K562 (cell line): ENCODE measurements at regions not wholly inside any gene's neighbourhood (a gene's known extent, or its start where the extent isn't known, plus 50 kb on each side); places are given as distances from the start of the nearest gene placed in this dataset.

Experiments used
- ATAC-seq: fragments of 200-7000 bp; cut with Tn5 transposase; 3 replicates; pipeline ENCODE4 v1.9.1; 2020; ENCODE audit warnings: moderate library complexity
- BruUV-seq: library from RNA; stranded (reverse); fragments of 400-500 nt; replicated peaks from 2 replicates; lab custom pipeline; 2021; lab: Mats Ljungman, UMichigan
- CTCF ChIA-PET: fragments of 300-600 bp; formaldehyde crosslinking; extraction: SDS; loops from one replicate; lab custom pipeline; 2021; ENCODE audit warnings: low intra/inter-chr PET ratio; lab: Yijun Ruan, JAX
- POLR2A ChIA-PET: fragments of 300-600, 350-650 bp; sonication (Branson Sonifier 250); formaldehyde crosslinking; extraction: SDS; loops from one replicate; lab custom pipeline; 2021; ENCODE audit warnings: antibody characterized with exemption, inconsistent platforms; lab: Yijun Ruan, JAX
- DNase-seq, 4 experiments: peaks; one replicate each; pipeline versions ENCODE4 v3.0.0 to v3.0.0-alpha.2; 2011 to 2018; ENCODE audit warnings: low spot score in 3 of 4, mixed read lengths in 3 of 4; ENCODE audit errors: extremely low read depth in 1 of 4
- FAIRE-seq: peaks from 2 replicates; lab custom pipeline; 2011; peaks lifted over from hg19 to GRCh38; lab: Jason Lieb, UNC
- H2AFZ ChIP-seq: 2 replicates; pipeline ENCODE4 v1.6.0; 2011; ENCODE audit warnings: low read depth, low read length, control low read depth, inconsistent platforms
- H3K27ac ChIP-seq: fragments of 200-600 bp; 3 replicates; pipeline ENCODE4 v1.8.0; 2011; ENCODE audit warnings: low read depth, mild to moderate bottlenecking, control low read depth, inconsistent platforms, low read length, moderate library complexity, mixed read lengths; ENCODE audit errors: extremely low read depth
- H3K27me3 ChIP-seq, 2 experiments: fragments of 300-600 bp in 1 of 2; 2 replicates in 1 of 2; 3 replicates in 1 of 2; pipeline versions ENCODE4 v1.6.0 to v1.8.0; 2011; ENCODE audit warnings: inconsistent platforms in 2 of 2, low read length in 2 of 2, mild to moderate bottlenecking in 1 of 2, mixed read lengths in 1 of 2, moderate library complexity in 1 of 2; ENCODE audit not compliant: control insufficient read depth in 2 of 2, insufficient read depth in 2 of 2
- H3K36me3 ChIP-seq: fragments of 300-600 bp; 3 replicates; pipeline ENCODE4 v1.8.0; 2011; ENCODE audit warnings: mild to moderate bottlenecking, low read length, inconsistent platforms; ENCODE audit not compliant: control insufficient read depth, insufficient read depth
- H3K4me1 ChIP-seq, 2 experiments: fragments of 200-600 bp in 1 of 2; replicated peaks in 1 of 2; 2 replicates in 1 of 2; 3 replicates in 1 of 2; pipeline versions ENCODE4 v1.5.1 to v1.8.0; 2011; ENCODE audit warnings: inconsistent platforms in 2 of 2, low read length in 2 of 2, mild to moderate bottlenecking in 1 of 2, mixed read lengths in 1 of 2, moderate library complexity in 1 of 2; ENCODE audit not compliant: control insufficient read depth in 2 of 2, insufficient read depth in 2 of 2
- H3K4me2 ChIP-seq: 2 replicates; pipeline ENCODE4 v1.6.1; 2011; ENCODE audit warnings: low read length, control low read depth, inconsistent platforms, mixed read lengths; ENCODE audit not compliant: insufficient read depth
- H3K4me3 ChIP-seq: fragments of 200-600 bp; sonication (generic), shearing (Covaris generic); 2 replicates; pipeline ENCODE4 v1.5.1; 2016; ENCODE audit warnings: control low read depth, inconsistent platforms
- H3K79me2 ChIP-seq: fragments of 200-600 bp; 3 replicates; pipeline ENCODE4 v1.8.0; 2011; ENCODE audit warnings: low read length, inconsistent platforms; ENCODE audit not compliant: control insufficient read depth, insufficient read depth
- H3K9ac ChIP-seq, 2 experiments: 2 replicates each; pipeline versions ENCODE4 v1.6.0 to v1.6.1; 2011; ENCODE audit warnings: low read depth in 2 of 2, low read length in 2 of 2, control low read depth in 1 of 2, inconsistent platforms in 1 of 2, mild to moderate bottlenecking in 1 of 2, mixed read lengths in 1 of 2; ENCODE audit not compliant: insufficient read depth in 1 of 2
- H3K9me1 ChIP-seq: one replicate; pipeline ENCODE4 v1.6.0; 2011; ENCODE audit warnings: inconsistent platforms, mild to moderate bottlenecking, low read length, moderate library complexity; ENCODE audit not compliant: control insufficient read depth, insufficient read depth
- H3K9me3 ChIP-seq: replicated peaks from 2 replicates; pipeline ENCODE4 v1.5.1; 2011; ENCODE audit warnings: low read depth, low read length, inconsistent platforms; ENCODE audit not compliant: control insufficient read depth, insufficient read depth
- H4K20me1 ChIP-seq: replicated peaks from 2 replicates; pipeline ENCODE4 v1.6.1; 2011; ENCODE audit warnings: low read length, inconsistent platforms, mixed read lengths; ENCODE audit not compliant: control insufficient read depth, insufficient read depth
- BRD4 ChIP-seq: fragments of 200-600 bp; sonication (generic); IDR thresholded peaks from 2 replicates; pipeline ENCODE4 v1.6.1; 2017; ENCODE audit warnings: inconsistent platforms
- HINFP ChIP-seq: fragments of 450-650 bp; conservative IDR thresholded peaks from 2 replicates; pipeline ENCODE4 v1.6.1; 2016; ENCODE audit warnings: missing genetic modification characterization, low read depth, mild to moderate bottlenecking, control low read depth, missing compliant biosample characterization
- HIVEP1 ChIP-seq: fragments of 250-450 bp; sonication (Bioruptor Pico); IDR thresholded peaks from 2 replicates; pipeline ENCODE4 v1.4.0; 2020; ENCODE audit warnings: mild to moderate bottlenecking
- KDM1A ChIP-seq, 2 experiments: fragments of 450-650 bp; IDR thresholded peaks; 2 replicates each; pipeline ENCODE4 v1.6.1; 2016; ENCODE audit warnings: mild to moderate bottlenecking in 2 of 2
- MCM2 ChIP-seq: fragments of 450-650 bp; IDR thresholded peaks from 2 replicates; pipeline ENCODE4 v1.6.1; 2017; ENCODE audit warnings: low read depth, mild to moderate bottlenecking
- MECOM ChIP-seq: fragments of 250-450 bp; sonication (Bioruptor Pico); IDR thresholded peaks from 2 replicates; pipeline ENCODE4 v1.8.0; 2022; ENCODE audit warnings: inconsistent platforms
- MEIS2 ChIP-seq: fragments of 450-650 bp; IDR thresholded peaks from 2 replicates; pipeline ENCODE4 v1.6.1; 2014; ENCODE audit warnings: mild to moderate bottlenecking; ENCODE audit not compliant: partially characterized antibody
- MXI1 ChIP-seq: IDR thresholded peaks from 2 replicates; pipeline ENCODE4 v1.6.1; 2011; ENCODE audit warnings: low read depth, mild to moderate bottlenecking, improper control_type of control experiment, low read length
- NFATC3 ChIP-seq: fragments of 450-650 bp; IDR thresholded peaks from 2 replicates; pipeline ENCODE4 v1.6.1; 2017; ENCODE audit warnings: mild to moderate bottlenecking
- NRF1 ChIP-seq, 2 experiments: fragments of 450-650 bp; IDR thresholded peaks in 1 of 2; conservative IDR thresholded peaks in 1 of 2; 2 replicates each; pipeline ENCODE4 v1.6.1; 2014; ENCODE audit warnings: mild to moderate bottlenecking in 2 of 2
- POLR2AphosphoS5 ChIP-seq: IDR thresholded peaks from 2 replicates; pipeline ENCODE4 v1.6.1; 2011; ENCODE audit warnings: mild to moderate bottlenecking, low read depth, low read length, moderate library complexity; ENCODE audit not compliant: control insufficient read depth, insufficient read depth
- RBM39 ChIP-seq: fragments of 200-400 bp; formaldehyde crosslinking; optimal IDR thresholded peaks from 2 replicates; pipeline ENCODE3; 2018; ENCODE audit warnings: low read depth, low read length
- SAFB ChIP-seq: fragments of 200-400 bp; formaldehyde crosslinking; IDR thresholded peaks from 2 replicates; pipeline ENCODE4 v1.6.1; 2017; ENCODE audit warnings: low read depth, low read length, borderline replicate concordance
- XRCC3 ChIP-seq: fragments of 450-650 bp; IDR thresholded peaks from 2 replicates; pipeline ENCODE4 v1.6.1; 2017; ENCODE audit warnings: mild to moderate bottlenecking, moderate library complexity
- ZBTB2 ChIP-seq: fragments of 450-650 bp; IDR thresholded peaks from 2 replicates; pipeline ENCODE4 v1.6.1; 2016; ENCODE audit warnings: antibody characterized with exemption
- ZNF174 ChIP-seq: fragments of 250-450 bp; sonication (Bioruptor Pico); IDR thresholded peaks from 2 replicates; pipeline ENCODE4 v1.4.0; 2020; ENCODE audit warnings: mild to moderate bottlenecking
- WGBS: fragments of 100-300 bp; shearing (Covaris generic); methylation state at CpG from one replicate; pipeline ENCODE4 v1.1.6; 2016; ENCODE audit warnings: low coverage, mixed read lengths; ENCODE audit not compliant: insufficient coverage; ENCODE audit errors: missing lambda C conversion rate; 5-methylcytosine and 5-hydroxymethylcytosine counted together
- in situ Hi-C: fragments of 300-500 bp; cut with MboI; formaldehyde crosslinking; loops from 4 replicates; pipeline ENCODE4 v1.15.0; 2018; ENCODE audit warnings: inconsistent platforms, mixed read lengths
- intact Hi-C: fragments of 100-400 bp; cut with micrococcal nuclease; formaldehyde crosslinking; loops from 2 replicates; pipeline ENCODE4 v1.14.2; 2022
- TF ChIP-seq, protein P1 (sequence below), 2 experiments: fragments of 450-650 bp in 1 of 2; sonication (generic) in 1 of 2; formaldehyde crosslinking in 1 of 2; IDR thresholded peaks in 1 of 2; conservative IDR thresholded peaks in 1 of 2; 2 replicates each; pipeline versions ENCODE4 v1.6.1 to v1.8.1; 2016 to 2023; ENCODE audit warnings: mild to moderate bottlenecking in 2 of 2, moderate library complexity in 2 of 2, inconsistent platforms in 1 of 2, missing genetic modification reagents in 1 of 2
- TF ChIP-seq, protein P2 (sequence below): fragments of 450-650 bp; IDR thresholded peaks from 2 replicates; pipeline ENCODE4 v1.6.1; 2016; ENCODE audit warnings: missing biosample characterization, missing genetic modification characterization

- TF ChIP-seq HINFP (tag) (no peak), BRD4 (no peak), RBM39 (no peak), KDM1A (IDR thresholded peaks at IDR 0.05) (no peak), NRF1 (conservative IDR thresholded peaks at IDR 0.05 in 1 of 2, IDR thresholded peaks at IDR 0.05 in 1 of 2) (no peak), XRCC3 (no peak), POLR2AphosphoS5 (no peak), NFATC3 (no peak), SAFB (no peak), ZNF174 (CRISPR knock-in tag) (no peak)
Observed at GRCh38 chr5:28174691-28175090, 1136.3 kb upstream of the CDH9 start (continued).

DNA sequence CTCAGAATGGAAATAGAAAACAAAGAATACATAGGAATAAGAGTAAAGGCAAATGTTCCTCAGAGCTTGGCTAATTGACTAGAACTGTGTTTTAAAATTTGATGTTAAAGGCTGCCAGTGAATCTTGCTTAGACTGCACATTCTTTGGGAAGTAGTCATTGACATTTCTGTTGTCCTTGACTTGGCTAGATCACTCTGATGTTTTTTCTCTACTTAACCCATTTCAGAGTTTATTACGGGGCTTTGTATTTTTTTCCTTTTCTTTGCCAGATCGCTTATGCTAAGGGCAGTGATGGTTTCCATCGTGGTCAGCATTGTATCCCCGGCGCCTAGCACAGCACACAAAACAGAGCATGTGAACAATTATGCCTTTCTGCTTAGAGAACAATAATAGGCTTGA is 1126.7 kb upstream of the CDH9 start:
- BruUV-seq, result no TSS peak
- DNase-seq, result no peak
- H3K9me1 ChIP-seq, result no peaks in the 10 kb centered on the region
- no peaks in the 10 kb centered on the region for H3K4me1 ChIP-seq
- no peak overlapping the region for H2AFZ ChIP-seq
- H3K9me3 ChIP-seq, result no peaks in the 10 kb centered on the region
- no peak overlapping the region for H3K4me2 ChIP-seq
- ChIA-PET CTCF (no interaction called here), POLR2A (no interaction called here)
- intact Hi-C loops, result no loop called here
- H3K9ac ChIP-seq, result no peak overlapping the region
- WGBS, result 0% methylated on average over 5 of the region's 5 CpGs
- in situ Hi-C loops, result no loop called here
- no peaks in the 10 kb centered on the region for H4K20me1 ChIP-seq
- peak; percentile 48 for FAIRE-seq
- H3K36me3 ChIP-seq, result no peaks in the 10 kb centered on the region
- H3K79me2 ChIP-seq, result no peaks in the 10 kb centered on the region
- H3K27ac ChIP-seq, result no peak overlapping the region
- H3K27me3 ChIP-seq, result no peaks in the 10 kb centered on the region
- no peak for ATAC-seq
- no peak overlapping the region for H3K4me3 ChIP-seq
- TF ChIP-seq MECOM (CRISPR knock-in tag) (no peak), ZBTB2 (no peak), HIVEP1 (no peak), MXI1 (no peak), MCM2 (no peak), MEIS2 (no peak)
- TF ChIP-seq, protein P1, sequence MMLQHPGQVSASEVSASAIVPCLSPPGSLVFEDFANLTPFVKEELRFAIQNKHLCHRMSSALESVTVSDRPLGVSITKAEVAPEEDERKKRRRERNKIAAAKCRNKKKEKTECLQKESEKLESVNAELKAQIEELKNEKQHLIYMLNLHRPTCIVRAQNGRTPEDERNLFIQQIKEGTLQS (IDR thresholded peaks at IDR 0.05), result no peak
- TF ChIP-seq, protein P1 (CRISPR knock-in tag; conservative IDR thresholded peaks at IDR 0.05), result no peak
- TF ChIP-seq, protein P2, sequence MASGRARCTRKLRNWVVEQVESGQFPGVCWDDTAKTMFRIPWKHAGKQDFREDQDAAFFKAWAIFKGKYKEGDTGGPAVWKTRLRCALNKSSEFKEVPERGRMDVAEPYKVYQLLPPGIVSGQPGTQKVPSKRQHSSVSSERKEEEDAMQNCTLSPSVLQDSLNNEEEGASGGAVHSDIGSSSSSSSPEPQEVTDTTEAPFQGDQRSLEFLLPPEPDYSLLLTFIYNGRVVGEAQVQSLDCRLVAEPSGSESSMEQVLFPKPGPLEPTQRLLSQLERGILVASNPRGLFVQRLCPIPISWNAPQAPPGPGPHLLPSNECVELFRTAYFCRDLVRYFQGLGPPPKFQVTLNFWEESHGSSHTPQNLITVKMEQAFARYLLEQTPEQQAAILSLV (tag), result no peak
